Nephron progenitor cell (in vitro differentiated cells): ENCODE measurements at regions not wholly inside any gene's neighbourhood (a gene's known extent, or its start where the extent isn't known, plus 50 kb on each side); places are given as distances from the start of the nearest gene placed in this dataset.

Experiments used
- DNase-seq: peaks from one replicate; pipeline ENCODE4 v3.0.0; 2021
- H3K27ac Mint-ChIP-seq: 2 replicates; pipeline ENCODE4 v1.8.0; 2021; ENCODE audit warnings: mild to moderate bottlenecking, moderate library complexity, mixed read lengths
- H3K27me3 Mint-ChIP-seq: 2 replicates; pipeline ENCODE4 v1.8.0; 2021; ENCODE audit warnings: mild to moderate bottlenecking, low read depth, mixed read lengths; ENCODE audit not compliant: poor library complexity
- H3K36me3 Mint-ChIP-seq: 2 replicates; pipeline ENCODE4 v1.8.0; 2021; ENCODE audit warnings: low read depth, mixed read lengths
- H3K4me1 Mint-ChIP-seq: 2 replicates; pipeline ENCODE4 v1.8.0; 2021; ENCODE audit warnings: mixed read lengths
- H3K4me3 Mint-ChIP-seq: 2 replicates; pipeline ENCODE4 v1.8.0; 2021; ENCODE audit warnings: mild to moderate bottlenecking, moderate library complexity, mixed read lengths
- H3K9me3 Mint-ChIP-seq: 2 replicates; pipeline ENCODE4 v1.8.0; 2021; ENCODE audit warnings: mild to moderate bottlenecking, moderate library complexity, mixed read lengths
- TF ChIP-seq, protein P1 (sequence below): fragments of 200-600 bp; sonication (generic); IDR thresholded peaks from 2 replicates; pipeline ENCODE4 v1.5.0; 2021; ENCODE audit warnings: antibody characterized with exemption

DNA sequence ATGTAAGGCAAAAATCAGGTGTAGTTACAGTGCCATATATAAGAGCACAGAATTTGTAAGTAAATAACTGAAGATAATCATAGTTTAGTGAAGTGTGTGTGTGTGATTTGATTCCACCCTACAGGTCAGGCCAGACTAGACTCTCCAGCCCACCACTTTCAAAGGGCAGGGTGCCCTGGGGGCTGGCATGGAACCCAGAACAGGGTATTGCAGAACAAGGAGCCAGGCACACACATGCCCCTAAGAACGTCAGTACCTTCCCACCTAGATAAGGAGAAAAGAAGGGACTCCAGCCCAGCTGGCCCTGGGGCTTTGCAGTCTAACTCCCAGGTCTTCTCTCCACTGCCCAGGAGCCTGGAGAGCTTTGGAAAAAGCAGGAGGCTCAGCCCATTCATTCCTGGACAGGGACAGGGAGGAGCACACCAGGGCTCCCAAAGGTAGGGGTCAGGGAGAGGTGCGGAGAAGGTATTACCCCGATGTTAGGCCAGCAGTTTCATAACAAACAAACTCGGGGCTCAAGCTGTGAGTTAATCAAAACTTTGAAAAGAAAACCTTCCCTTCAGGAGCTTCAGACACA is 149.7 kb upstream of the VANGL1 start:
- peak overlapping the region; percentile 75 for H3K27ac Mint-ChIP-seq
- TF ChIP-seq, protein P1, sequence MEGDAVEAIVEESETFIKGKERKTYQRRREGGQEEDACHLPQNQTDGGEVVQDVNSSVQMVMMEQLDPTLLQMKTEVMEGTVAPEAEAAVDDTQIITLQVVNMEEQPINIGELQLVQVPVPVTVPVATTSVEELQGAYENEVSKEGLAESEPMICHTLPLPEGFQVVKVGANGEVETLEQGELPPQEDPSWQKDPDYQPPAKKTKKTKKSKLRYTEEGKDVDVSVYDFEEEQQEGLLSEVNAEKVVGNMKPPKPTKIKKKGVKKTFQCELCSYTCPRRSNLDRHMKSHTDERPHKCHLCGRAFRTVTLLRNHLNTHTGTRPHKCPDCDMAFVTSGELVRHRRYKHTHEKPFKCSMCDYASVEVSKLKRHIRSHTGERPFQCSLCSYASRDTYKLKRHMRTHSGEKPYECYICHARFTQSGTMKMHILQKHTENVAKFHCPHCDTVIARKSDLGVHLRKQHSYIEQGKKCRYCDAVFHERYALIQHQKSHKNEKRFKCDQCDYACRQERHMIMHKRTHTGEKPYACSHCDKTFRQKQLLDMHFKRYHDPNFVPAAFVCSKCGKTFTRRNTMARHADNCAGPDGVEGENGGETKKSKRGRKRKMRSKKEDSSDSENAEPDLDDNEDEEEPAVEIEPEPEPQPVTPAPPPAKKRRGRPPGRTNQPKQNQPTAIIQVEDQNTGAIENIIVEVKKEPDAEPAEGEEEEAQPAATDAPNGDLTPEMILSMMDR, result no peak
- H3K36me3 Mint-ChIP-seq, result no peaks in the 10 kb centered on the region
- H3K27me3 Mint-ChIP-seq, result peaks cover 5% of the 10 kb centered on the region
- peaks cover 13% of the 10 kb centered on the region for H3K9me3 Mint-ChIP-seq
- no peak overlapping the region for H3K4me3 Mint-ChIP-seq
- DNase-seq, result no peak
- peaks cover 20% of the 10 kb centered on the region for H3K4me1 Mint-ChIP-seq

DNA sequence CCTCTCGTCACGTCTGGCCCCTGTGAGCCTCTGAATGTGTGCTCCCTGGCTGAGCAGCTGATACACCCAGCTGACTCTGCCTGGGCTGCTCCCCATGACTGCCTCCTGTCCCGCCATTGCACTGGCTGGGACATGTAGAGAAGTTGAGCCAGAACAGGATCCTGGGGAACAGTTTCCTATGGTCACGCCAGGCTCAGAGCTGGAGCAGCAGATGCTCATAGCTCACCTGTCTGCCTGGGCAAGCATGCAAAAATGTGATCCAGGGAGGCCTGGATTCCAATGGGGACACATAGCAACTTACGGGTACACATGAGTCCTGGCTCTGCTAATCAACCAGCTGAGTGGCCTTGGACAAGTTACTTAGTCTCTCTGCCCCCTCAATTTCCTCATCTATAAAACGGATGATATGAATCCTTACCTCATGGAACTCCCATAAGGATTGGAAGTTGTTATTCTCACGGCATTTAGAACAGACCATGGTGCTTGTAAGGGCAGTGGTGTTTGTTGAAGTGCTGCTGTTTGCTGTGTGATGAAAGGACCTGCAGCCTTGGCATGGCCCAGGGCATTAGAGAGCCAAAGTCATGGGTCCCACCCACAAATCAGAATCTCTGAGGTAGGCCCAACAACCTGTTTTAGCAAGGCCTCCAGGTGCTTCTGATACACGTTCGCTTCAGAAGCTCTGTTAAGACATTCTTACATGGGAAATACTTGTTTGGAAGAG is 150.3 kb upstream of the VANGL1 start:
- no peak for DNase-seq
- H3K27me3 Mint-ChIP-seq, result peaks cover 5% of the 10 kb centered on the region
- no peak overlapping the region for H3K27ac Mint-ChIP-seq

DNA sequence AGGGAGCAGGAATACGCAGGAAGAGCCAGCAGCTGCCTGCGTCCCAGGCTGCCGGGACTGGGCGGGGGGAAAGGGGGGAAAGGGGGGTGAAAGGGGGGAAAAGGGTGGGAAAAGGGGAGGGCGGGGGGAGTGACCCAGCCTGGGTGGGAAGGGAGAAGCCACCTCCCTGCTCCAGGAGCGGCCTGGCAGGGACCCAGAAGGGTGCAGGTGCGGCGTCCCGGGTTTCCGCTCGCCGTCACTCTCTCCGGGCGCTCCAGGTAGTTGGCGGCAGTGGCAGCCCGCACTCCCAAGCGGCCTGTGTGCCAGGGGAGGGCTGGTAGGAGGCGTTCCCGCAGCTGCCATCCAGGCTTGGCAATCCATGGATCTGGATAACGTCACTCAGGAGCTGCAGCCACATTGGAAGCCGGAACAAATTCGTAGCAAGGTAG is 141.0 kb upstream of the NGF start:
- no peak for DNase-seq
- Mint-ChIP-seq H3K4me1 (peaks cover 7% of the 10 kb centered on the region), H3K27ac (no peak overlapping the region)

More for the DNA sequence above, 150.3 kb upstream of the VANGL1 start:
- H3K4me1 Mint-ChIP-seq, result peaks cover 13% of the 10 kb centered on the region
- H3K9me3 Mint-ChIP-seq, result peaks cover 13% of the 10 kb centered on the region
- TF ChIP-seq, protein P1, result no peak
- H3K36me3 Mint-ChIP-seq, result no peaks in the 10 kb centered on the region
- H3K4me3 Mint-ChIP-seq, result no peak overlapping the region

DNA sequence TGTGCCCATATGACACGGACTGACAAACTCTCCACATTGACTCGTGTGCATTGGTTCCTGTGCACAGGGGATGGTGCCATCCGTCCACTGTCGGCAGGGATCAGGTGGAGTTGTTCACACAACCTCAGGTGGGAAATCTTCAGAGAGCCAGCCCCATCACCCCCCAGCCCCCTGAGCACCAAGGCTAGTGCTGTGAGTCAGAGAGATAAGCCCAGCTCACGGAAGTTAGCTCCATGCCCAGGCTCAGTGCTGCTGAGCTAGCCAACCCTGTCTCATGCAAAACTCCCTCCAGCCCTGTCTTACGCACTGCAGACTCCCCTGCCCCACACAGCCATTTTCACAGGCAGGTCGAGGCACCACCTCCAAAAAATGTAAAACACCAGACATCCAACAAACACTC is 139.0 kb upstream of the NGF start:
- Mint-ChIP-seq H3K36me3 (no peaks in the 10 kb centered on the region), H3K27me3 (peaks cover 32% of the 10 kb centered on the region), H3K9me3 (no peaks in the 10 kb centered on the region), H3K27ac (no peak overlapping the region), H3K4me1 (peaks cover 11% of the 10 kb centered on the region), H3K4me3 (no peak overlapping the region)
- TF ChIP-seq, protein P1, result no peak
- no peak for DNase-seq

More for the DNA sequence above, 141.0 kb upstream of the NGF start:
- Mint-ChIP-seq H3K36me3 (no peaks in the 10 kb centered on the region), H3K27me3 (peaks cover 32% of the 10 kb centered on the region), H3K4me3 (no peak overlapping the region), H3K9me3 (peaks cover 5% of the 10 kb centered on the region)
- TF ChIP-seq, protein P1, result no peak

DNA sequence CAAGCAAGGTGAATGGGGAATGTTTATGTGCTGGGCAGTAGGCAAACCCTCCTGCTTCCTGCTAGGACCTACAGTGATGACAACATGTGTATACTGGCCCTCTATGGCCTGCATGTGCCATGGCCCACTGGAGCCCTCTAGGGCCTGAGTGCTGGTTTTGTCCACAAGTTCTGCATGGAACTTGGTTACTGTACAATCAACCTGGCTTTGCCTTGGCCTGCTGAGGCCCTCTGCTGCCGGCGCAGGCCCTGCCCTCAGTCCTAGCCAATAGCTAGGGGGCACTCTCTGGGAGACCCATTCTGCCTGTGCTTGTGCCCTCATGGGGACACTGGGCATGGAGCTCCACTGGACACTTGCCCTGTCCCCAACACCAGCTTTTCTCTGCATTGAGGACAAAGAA is 138.6 kb upstream of the NGF start:
- no peaks in the 10 kb centered on the region for H3K9me3 Mint-ChIP-seq
- no peaks in the 10 kb centered on the region for H3K36me3 Mint-ChIP-seq
- TF ChIP-seq, protein P1, result no peak
- no peak overlapping the region for H3K4me3 Mint-ChIP-seq
- H3K27me3 Mint-ChIP-seq, result peaks cover 29% of the 10 kb centered on the region
- H3K27ac Mint-ChIP-seq, result no peak overlapping the region
- peaks cover 7% of the 10 kb centered on the region for H3K4me1 Mint-ChIP-seq
- DNase-seq, result no peak

DNA sequence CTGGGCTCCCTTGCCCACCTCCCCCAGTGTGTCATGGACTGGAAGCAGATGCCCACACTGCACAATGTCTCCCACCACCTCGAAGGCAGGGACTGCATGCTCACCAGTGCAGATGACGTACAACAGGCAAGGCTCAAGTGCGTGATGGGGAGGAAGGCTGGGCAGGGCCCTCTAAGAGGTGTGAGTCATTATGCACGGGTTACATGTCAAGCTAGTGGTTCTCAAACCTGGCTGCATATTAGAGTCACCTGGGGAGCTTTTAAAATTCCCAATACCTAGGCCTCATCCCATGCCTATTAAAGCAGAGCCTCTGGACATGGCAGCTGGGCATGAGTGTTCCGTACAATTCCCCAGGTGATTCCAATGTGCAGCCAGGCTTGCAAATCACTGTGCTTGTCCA is 137.9 kb upstream of the NGF start:
- Mint-ChIP-seq H3K4me1 (peaks cover 4% of the 10 kb centered on the region), H3K27me3 (peaks cover 30% of the 10 kb centered on the region), H3K9me3 (no peaks in the 10 kb centered on the region), H3K27ac (no peak overlapping the region), H3K36me3 (no peaks in the 10 kb centered on the region), H3K4me3 (no peak overlapping the region)
- TF ChIP-seq, protein P1, result no peak
- no peak for DNase-seq
